ENCODE measurements at regions not wholly inside any gene's neighbourhood (a gene's known extent, or its start where the extent isn't known, plus 50 kb on each side); places are given as distances from the start of the nearest gene placed in this dataset.

DNA sequence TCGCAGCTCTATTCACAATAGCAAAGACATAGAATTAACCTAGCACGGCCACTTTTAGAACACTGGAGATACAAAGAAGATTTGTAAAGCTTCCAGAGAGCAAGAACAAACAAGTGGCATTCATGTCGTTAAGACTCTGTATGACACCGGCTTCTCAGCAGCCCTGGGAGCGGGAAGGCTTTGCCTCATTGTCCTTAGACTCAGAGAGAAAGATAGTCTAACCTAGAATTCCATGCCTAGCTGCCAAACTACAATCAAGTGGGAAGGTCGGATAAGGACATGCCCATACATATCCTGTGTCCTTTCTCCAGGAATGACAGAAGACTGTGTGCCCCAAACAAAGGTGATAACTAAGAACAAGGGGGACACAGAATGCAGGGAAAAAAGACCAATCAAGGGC is 1038.3 kb downstream of the BCL11B start:
- TF ChIP-seq, protein P1, sequence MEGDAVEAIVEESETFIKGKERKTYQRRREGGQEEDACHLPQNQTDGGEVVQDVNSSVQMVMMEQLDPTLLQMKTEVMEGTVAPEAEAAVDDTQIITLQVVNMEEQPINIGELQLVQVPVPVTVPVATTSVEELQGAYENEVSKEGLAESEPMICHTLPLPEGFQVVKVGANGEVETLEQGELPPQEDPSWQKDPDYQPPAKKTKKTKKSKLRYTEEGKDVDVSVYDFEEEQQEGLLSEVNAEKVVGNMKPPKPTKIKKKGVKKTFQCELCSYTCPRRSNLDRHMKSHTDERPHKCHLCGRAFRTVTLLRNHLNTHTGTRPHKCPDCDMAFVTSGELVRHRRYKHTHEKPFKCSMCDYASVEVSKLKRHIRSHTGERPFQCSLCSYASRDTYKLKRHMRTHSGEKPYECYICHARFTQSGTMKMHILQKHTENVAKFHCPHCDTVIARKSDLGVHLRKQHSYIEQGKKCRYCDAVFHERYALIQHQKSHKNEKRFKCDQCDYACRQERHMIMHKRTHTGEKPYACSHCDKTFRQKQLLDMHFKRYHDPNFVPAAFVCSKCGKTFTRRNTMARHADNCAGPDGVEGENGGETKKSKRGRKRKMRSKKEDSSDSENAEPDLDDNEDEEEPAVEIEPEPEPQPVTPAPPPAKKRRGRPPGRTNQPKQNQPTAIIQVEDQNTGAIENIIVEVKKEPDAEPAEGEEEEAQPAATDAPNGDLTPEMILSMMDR (IDR thresholded peaks at IDR 0.05; ENCODE audit: low read depth, low read length) = no peak
- TF ChIP-seq MYC (IDR thresholded peaks at IDR 0.05; ENCODE audit: low read depth, low read length) = no peak

Measured in NB4 (cell line).